T-helper 9 cell (primary cell): ENCODE measurements at regions not wholly inside any gene's neighbourhood (a gene's known extent, or its start where the extent isn't known, plus 50 kb on each side); places are given as distances from the start of the nearest gene placed in this dataset.

Experiments used
- DNase-seq: peaks from one replicate; pipeline ENCODE4 v3.0.0-alpha.2; 2020

GRCh38 chr5:162325143-162325727 is 257.7 kb downstream of the GABRG2 start:
- DNase-seq = no peak

GRCh38 chr5:162334944-162335343 is 267.4 kb downstream of the GABRG2 start:
- no peak for DNase-seq

GRCh38 chr5:162360373-162360931 is 292.9 kb downstream of the GABRG2 start:
- DNase-seq = no peak

- DNase-seq = no peak
These were observed 304.7 kb downstream of the GABRG2 start for GRCh38 chr5:162372256-162372655.

- no peak for DNase-seq
These were observed 310.3 kb downstream of the GABRG2 start for GRCh38 chr5:162377895-162378294.

- no peak for DNase-seq
These were observed 315.3 kb downstream of the GABRG2 start for GRCh38 chr5:162382839-162383238.

- no peak for DNase-seq
These were observed 316.7 kb downstream of the GABRG2 start for GRCh38 chr5:162384225-162384624.

- DNase-seq = no peak
These were observed 324.3 kb downstream of the GABRG2 start for GRCh38 chr5:162391833-162392232.

GRCh38 chr5:162392336-162392735 is 324.8 kb downstream of the GABRG2 start:
- DNase-seq = no peak

GRCh38 chr5:162393534-162393933 is 326.0 kb downstream of the GABRG2 start:
- no peak for DNase-seq

- no peak for DNase-seq
These were observed 340.0 kb downstream of the GABRG2 start for GRCh38 chr5:162407614-162408013.

- DNase-seq = no peak
These were observed 342.8 kb downstream of the GABRG2 start for GRCh38 chr5:162410365-162410764.

- DNase-seq = no peak
These were observed 361.6 kb downstream of the GABRG2 start for GRCh38 chr5:162429142-162429541.

- DNase-seq = no peak
These were observed 366.7 kb downstream of the GABRG2 start for GRCh38 chr5:162434281-162434680.

GRCh38 chr5:162436055-162436454 is 368.5 kb downstream of the GABRG2 start:
- DNase-seq = no peak

GRCh38 chr5:162444129-162444762 is 376.7 kb downstream of the GABRG2 start:
- no peak for DNase-seq

- no peak for DNase-seq
These were observed 388.5 kb downstream of the GABRG2 start for GRCh38 chr5:162456086-162456485.

- DNase-seq = no peak
These were observed 398.4 kb downstream of the GABRG2 start for GRCh38 chr5:162466011-162466410.

- no peak for DNase-seq
These were observed 405.6 kb downstream of the GABRG2 start for GRCh38 chr5:162473041-162473714.

- DNase-seq = no peak
These were observed 406.7 kb downstream of the GABRG2 start for GRCh38 chr5:162474239-162474638.

GRCh38 chr5:162484095-162484494 is 416.5 kb downstream of the GABRG2 start:
- DNase-seq = no peak

GRCh38 chr5:162484986-162485385 is 417.4 kb downstream of the GABRG2 start:
- DNase-seq = no peak

- no peak for DNase-seq
These were observed 418.2 kb downstream of the GABRG2 start for GRCh38 chr5:162485666-162486292.
